ENCODE measurements at regions not wholly inside any gene's neighbourhood (a gene's known extent, or its start where the extent isn't known, plus 50 kb on each side); places are given as distances from the start of the nearest gene placed in this dataset.
A peak's percentile ranks its signal among the peaks of the same experiment; 100 is the strongest.

DNA sequence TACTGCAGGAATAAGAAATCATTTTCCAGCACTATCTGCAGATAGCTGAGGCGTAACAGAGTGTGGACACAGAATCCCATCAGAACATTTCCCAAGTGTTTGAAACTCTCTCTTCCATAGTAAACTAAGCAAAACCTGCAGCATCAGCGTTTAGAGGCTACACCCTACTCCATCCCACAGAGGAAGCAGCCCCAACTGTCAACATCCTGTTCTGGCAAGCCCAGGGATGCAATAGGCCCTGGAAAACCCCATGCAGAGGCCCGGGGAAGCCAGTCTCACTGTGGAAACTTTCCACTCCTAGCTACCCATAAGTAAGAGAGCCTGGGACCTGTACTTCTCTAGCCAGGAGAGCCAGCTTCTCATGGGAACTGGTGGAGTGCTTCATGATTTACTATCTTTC lies 129.4 kb downstream of the LY86 start:
- Histone ChIP-seq H3K4me3 (no peak overlapping the region), H3K9me3 (no peaks in the 10 kb centered on the region), H3K27me3 (no peaks in the 10 kb centered on the region), H3K4me1 (peaks cover 0 to 27% (median 20%) of the 10 kb centered on the region in 4 donors), H3K27ac (peak overlapping the region in 2 of 4 donors; percentile 21 to 46), H3K36me3 (no peaks in the 10 kb centered on the region)
- 33 to 41% methylated on average over 3 of the region's 3 CpGs for WGBS, 2 donors
- DNase-seq: peak; percentile 76
- TF ChIP-seq POLR2A (IDR thresholded peaks at IDR 0.05) (no peak), POLR2AphosphoS5 (IDR thresholded peaks at IDR 0.05) (no peak), EP300 (IDR thresholded peaks at IDR 0.05) (no peak)
- TF ChIP-seq, protein P1, sequence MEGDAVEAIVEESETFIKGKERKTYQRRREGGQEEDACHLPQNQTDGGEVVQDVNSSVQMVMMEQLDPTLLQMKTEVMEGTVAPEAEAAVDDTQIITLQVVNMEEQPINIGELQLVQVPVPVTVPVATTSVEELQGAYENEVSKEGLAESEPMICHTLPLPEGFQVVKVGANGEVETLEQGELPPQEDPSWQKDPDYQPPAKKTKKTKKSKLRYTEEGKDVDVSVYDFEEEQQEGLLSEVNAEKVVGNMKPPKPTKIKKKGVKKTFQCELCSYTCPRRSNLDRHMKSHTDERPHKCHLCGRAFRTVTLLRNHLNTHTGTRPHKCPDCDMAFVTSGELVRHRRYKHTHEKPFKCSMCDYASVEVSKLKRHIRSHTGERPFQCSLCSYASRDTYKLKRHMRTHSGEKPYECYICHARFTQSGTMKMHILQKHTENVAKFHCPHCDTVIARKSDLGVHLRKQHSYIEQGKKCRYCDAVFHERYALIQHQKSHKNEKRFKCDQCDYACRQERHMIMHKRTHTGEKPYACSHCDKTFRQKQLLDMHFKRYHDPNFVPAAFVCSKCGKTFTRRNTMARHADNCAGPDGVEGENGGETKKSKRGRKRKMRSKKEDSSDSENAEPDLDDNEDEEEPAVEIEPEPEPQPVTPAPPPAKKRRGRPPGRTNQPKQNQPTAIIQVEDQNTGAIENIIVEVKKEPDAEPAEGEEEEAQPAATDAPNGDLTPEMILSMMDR (IDR thresholded peaks at IDR 0.05): no peak
- intact Hi-C loops (cut with DNase I): no loop called here

DNA sequence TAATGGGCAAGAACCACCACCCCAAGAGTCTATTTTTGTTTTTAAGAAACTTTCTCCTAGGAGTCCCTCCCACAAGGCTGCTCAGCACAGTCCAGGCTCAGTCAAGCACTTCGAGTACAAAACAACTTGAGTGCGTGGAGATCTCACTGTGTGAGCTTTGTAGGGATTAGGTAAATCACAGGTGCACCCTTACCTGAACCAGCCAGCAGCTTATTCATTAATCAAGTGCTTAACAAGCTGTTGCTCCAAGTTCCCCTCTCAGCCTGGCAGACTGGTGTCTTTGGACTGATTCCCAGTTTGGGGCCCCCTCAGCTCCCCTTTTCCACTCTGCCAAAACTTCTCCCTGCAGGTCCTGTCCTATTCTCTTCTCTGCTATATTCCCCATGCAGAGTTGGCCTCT lies 133.1 kb downstream of the LY86 start:
- no peak for DNase-seq
- intact Hi-C loops (cut with DNase I): loop anchor here (10.0 kb wide), 1 partner anchor 193 kb away; no protein-coding TSS in a partner anchor
- no peak overlapping the region for H3K4me3 ChIP-seq
- 13 to 28% methylated on average over 2 of the region's 2 CpGs for WGBS, 2 donors
- TF ChIP-seq EP300 (IDR thresholded peaks at IDR 0.05) (no peak), POLR2A (IDR thresholded peaks at IDR 0.05) (no peak), POLR2AphosphoS5 (IDR thresholded peaks at IDR 0.05) (no peak)
- TF ChIP-seq, protein P1 (IDR thresholded peaks at IDR 0.05): no peak
- no peak overlapping the region for H3K27ac ChIP-seq
- H3K4me1 ChIP-seq: peaks cover 0 to 18% (median 16%) of the 10 kb centered on the region in 4 donors
- no peaks in the 10 kb centered on the region for H3K27me3 ChIP-seq
- no peaks in the 10 kb centered on the region for H3K9me3 ChIP-seq
- H3K36me3 ChIP-seq: no peaks in the 10 kb centered on the region

DNA sequence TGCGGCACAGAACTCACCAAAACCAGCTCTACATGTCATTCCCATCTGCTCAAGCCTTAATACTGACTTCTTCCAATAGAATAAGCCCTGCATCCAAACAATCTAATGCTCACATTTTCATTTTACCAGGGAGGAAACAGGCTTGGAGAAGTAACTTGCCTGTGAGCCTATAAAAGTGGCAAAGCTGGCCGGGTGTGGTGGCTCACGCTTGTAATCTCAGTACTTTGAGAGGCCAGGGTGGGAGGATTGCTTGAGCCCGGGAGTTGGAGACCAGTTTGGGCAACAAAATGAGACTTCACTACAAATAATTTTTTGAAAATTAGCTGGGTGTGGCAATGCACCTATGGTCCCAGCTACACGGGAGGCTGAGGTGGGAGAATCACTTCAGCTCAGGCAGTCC lies 133.7 kb downstream of the LY86 start:
- Histone ChIP-seq H3K27ac (no peak overlapping the region), H3K4me1 (peaks cover 0 to 18% (median 16%) of the 10 kb centered on the region in 4 donors), H3K9me3 (no peaks in the 10 kb centered on the region), H3K4me3 (no peak overlapping the region), H3K36me3 (no peaks in the 10 kb centered on the region), H3K27me3 (no peaks in the 10 kb centered on the region)
- intact Hi-C loops (cut with DNase I): loop anchor here (10.0 kb wide), 1 partner anchor 193 kb away; no protein-coding TSS in a partner anchor
- TF ChIP-seq EP300 (IDR thresholded peaks at IDR 0.05) (no peak), POLR2A (IDR thresholded peaks at IDR 0.05) (no peak), POLR2AphosphoS5 (IDR thresholded peaks at IDR 0.05) (no peak)
- TF ChIP-seq, protein P1 (IDR thresholded peaks at IDR 0.05): no peak
- no peak for DNase-seq
- 32 to 72% methylated on average over 5 of the region's 5 CpGs for WGBS, 2 donors

DNA sequence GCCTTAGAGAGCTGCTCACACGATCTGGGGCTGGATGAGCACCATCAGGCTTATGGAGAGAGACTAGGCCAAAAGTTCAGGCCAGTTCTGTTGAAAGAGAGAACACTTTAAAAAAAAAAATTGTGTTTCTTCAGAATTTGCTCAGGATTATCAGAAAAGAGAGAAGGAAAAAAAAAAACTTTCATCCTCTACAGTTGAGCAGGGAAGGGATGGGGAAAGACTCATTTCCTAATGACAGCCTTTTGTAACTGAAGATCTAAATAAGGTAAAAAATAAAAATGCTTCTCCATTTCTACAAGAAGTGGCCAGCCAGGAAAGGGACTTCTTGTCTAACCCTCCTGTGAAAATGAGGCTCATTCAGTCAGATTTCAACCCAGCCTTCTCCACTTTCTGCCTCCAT lies 134.8 kb downstream of the LY86 start:
- Histone ChIP-seq H3K4me3 (no peak overlapping the region), H3K36me3 (no peaks in the 10 kb centered on the region), H3K27ac (peak overlapping the region; percentile 70 to 77 (median 76)), H3K27me3 (no peaks in the 10 kb centered on the region), H3K4me1 (peaks cover 0 to 18% (median 16%) of the 10 kb centered on the region in 4 donors), H3K9me3 (no peaks in the 10 kb centered on the region)
- 19 to 63% methylated on average over 1 of the region's 1 CpG for WGBS, 2 donors
- no peak for DNase-seq
- intact Hi-C loops (cut with DNase I): loop anchor here (10.0 kb wide), 1 partner anchor 191 kb away; no protein-coding TSS in a partner anchor
- TF ChIP-seq, protein P1 (IDR thresholded peaks at IDR 0.05): no peak
- TF ChIP-seq EP300 (IDR thresholded peaks at IDR 0.05) (no peak), POLR2A (IDR thresholded peaks at IDR 0.05) (no peak), POLR2AphosphoS5 (IDR thresholded peaks at IDR 0.05) (no peak)
